DOHH2 (cell line): ENCODE measurements at regions not wholly inside any gene's neighbourhood (a gene's known extent, or its start where the extent isn't known, plus 50 kb on each side); places are given as distances from the start of the nearest gene placed in this dataset.

Experiments used
- EZH2phosphoT487 ChIP-seq: fragments of 200-600 bp; sonication (generic); IDR thresholded peaks from 2 replicates; pipeline ENCODE4 v1.6.1; 2017; ENCODE audit warnings: borderline replicate concordance, mild to moderate bottlenecking, antibody characterized with exemption, low read length, moderate library complexity, mixed read lengths
- TF ChIP-seq, protein P1 (sequence below): fragments of 200-600 bp; sonication (generic); IDR thresholded peaks from one replicate; pipeline ENCODE4 v1.5.1; 2014; ENCODE audit warnings: antibody characterized with exemption, mild to moderate bottlenecking, low read depth, low read length; ENCODE audit not compliant: poor library complexity, severe bottlenecking

DNA sequence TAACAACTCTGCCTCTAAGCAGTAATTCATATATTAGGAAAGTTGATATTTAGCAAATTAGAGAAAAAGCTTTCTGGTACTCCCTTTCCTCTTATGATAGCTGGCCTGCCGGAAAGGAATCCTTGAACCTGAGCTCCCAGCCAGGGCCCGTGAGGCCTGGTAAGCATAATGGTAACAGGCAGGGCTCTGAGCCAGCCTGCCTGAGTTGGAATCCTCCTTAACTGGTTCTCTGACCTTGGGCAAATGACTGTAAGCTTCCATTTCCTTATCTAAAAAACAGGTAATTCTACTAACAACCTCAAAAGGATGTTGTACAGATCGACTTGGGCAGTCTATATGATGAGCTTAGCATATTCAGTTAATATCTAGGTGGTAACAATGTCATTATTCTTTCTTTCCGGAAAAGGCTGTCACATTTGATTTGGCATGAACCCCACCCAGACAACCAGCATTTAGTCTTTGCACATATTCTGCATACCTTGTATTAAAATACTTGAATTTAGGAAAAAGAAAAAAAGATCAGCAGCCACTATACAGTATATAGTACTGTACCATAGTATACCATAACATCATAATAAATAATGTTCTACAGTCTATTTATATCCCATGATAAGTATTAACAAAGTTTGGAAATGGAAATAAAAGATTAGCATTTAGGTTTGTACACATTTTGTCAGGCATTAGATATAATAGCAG is 55.7 kb upstream of the MAP3K1 start:
- TF ChIP-seq, protein P1, sequence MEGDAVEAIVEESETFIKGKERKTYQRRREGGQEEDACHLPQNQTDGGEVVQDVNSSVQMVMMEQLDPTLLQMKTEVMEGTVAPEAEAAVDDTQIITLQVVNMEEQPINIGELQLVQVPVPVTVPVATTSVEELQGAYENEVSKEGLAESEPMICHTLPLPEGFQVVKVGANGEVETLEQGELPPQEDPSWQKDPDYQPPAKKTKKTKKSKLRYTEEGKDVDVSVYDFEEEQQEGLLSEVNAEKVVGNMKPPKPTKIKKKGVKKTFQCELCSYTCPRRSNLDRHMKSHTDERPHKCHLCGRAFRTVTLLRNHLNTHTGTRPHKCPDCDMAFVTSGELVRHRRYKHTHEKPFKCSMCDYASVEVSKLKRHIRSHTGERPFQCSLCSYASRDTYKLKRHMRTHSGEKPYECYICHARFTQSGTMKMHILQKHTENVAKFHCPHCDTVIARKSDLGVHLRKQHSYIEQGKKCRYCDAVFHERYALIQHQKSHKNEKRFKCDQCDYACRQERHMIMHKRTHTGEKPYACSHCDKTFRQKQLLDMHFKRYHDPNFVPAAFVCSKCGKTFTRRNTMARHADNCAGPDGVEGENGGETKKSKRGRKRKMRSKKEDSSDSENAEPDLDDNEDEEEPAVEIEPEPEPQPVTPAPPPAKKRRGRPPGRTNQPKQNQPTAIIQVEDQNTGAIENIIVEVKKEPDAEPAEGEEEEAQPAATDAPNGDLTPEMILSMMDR, result no peak
- no peak for TF ChIP-seq EZH2phosphoT487
